H1 (cell line): ENCODE measurements at regions not wholly inside any gene's neighbourhood (a gene's known extent, or its start where the extent isn't known, plus 50 kb on each side); places are given as distances from the start of the nearest gene placed in this dataset.

ENCODE experiments used
- CTCF ChIA-PET: fragments of 300-600 bp; sonication (Branson Sonifier 250); formaldehyde crosslinking; loops from one replicate; lab custom pipeline; 2021; ENCODE audit not compliant: partially characterized antibody; lab: Charles Lee
- POLR2A ChIA-PET: fragments of 300-600 bp; sonication (Branson Sonifier 250); formaldehyde crosslinking; loops from one replicate; lab custom pipeline; 2021; ENCODE audit warnings: inconsistent platforms; ENCODE audit not compliant: partially characterized antibody; lab: Charles Lee
- DNase-seq, 2 experiments: peaks; one replicate each; pipeline versions ENCODE4 v3.0.0 to v3.0.0-alpha.2; 2010 to 2022; ENCODE audit warnings: low spot score in 2 of 2, low read depth in 1 of 2, mixed read lengths in 1 of 2
- FAIRE-seq: peaks from 2 replicates; lab custom pipeline; 2011; peaks lifted over from hg19 to GRCh38; lab: Jason Lieb, UNC
- H2AFZ ChIP-seq: 2 replicates; pipeline ENCODE4 v1.8.1; 2012; ENCODE audit warnings: low read length, inconsistent platforms
- H2AK5ac ChIP-seq: 2 replicates; pipeline ENCODE4 v1.6.1; 2013; ENCODE audit warnings: low read depth, low read length
- H2BK120ac ChIP-seq: replicated peaks from 2 replicates; pipeline ENCODE3; 2013; ENCODE audit warnings: low read depth, low read length, inconsistent platforms
- H2BK12ac ChIP-seq: 2 replicates; pipeline ENCODE4 v1.6.1; 2013; ENCODE audit warnings: low read depth, low read length
- H2BK15ac ChIP-seq: 2 replicates; pipeline ENCODE4 v1.6.1; 2013; ENCODE audit warnings: low read length
- H2BK20ac ChIP-seq: 2 replicates; pipeline ENCODE4 v1.6.1; 2013; ENCODE audit warnings: low read length
- H2BK5ac ChIP-seq: 2 replicates; pipeline ENCODE4 v1.6.1; 2013; ENCODE audit warnings: low read depth, low read length
- H3K14ac ChIP-seq: 2 replicates; pipeline ENCODE4 v1.6.1; 2013; ENCODE audit warnings: inconsistent platforms; ENCODE audit not compliant: insufficient read length
- H3K18ac ChIP-seq: 2 replicates; pipeline ENCODE4 v1.6.1; 2013; ENCODE audit warnings: low read length; ENCODE audit errors: extremely low read depth
- H3K23ac ChIP-seq: 2 replicates; pipeline ENCODE4 v1.6.1; 2013; ENCODE audit warnings: inconsistent platforms; ENCODE audit not compliant: insufficient read length
- H3K23me2 ChIP-seq: 2 replicates; pipeline ENCODE4 v1.6.1; 2013; ENCODE audit warnings: low read depth, low read length
- H3K27ac ChIP-seq: 2 replicates; pipeline ENCODE4 v1.6.1; 2011; ENCODE audit warnings: low read depth, low read length, inconsistent platforms
- H3K27me3 ChIP-seq, 4 experiments: replicated peaks in 1 of 4; 1 replicate in 1 of 4; 2 replicates in 3 of 4; pipeline versions ENCODE4 v1.6.1 to v1.8.1; 2011 to 2013; ENCODE audit warnings: low read length in 3 of 4, mild to moderate bottlenecking in 3 of 4, inconsistent platforms in 2 of 4, mixed read lengths in 2 of 4, moderate library complexity in 1 of 4; ENCODE audit not compliant: control insufficient read depth in 3 of 4, insufficient read depth in 3 of 4; ENCODE audit errors: extremely low read depth in 1 of 4
- H3K36me3 ChIP-seq, 4 experiments: 2 replicates each; pipeline versions ENCODE4 v1.6.1 to v1.8.1; 2011 to 2013; ENCODE audit warnings: mild to moderate bottlenecking in 4 of 4, low read length in 3 of 4, moderate library complexity in 2 of 4, control low read depth in 1 of 4, inconsistent platforms in 1 of 4; ENCODE audit not compliant: insufficient read depth in 4 of 4, control insufficient read depth in 2 of 4
- H3K4ac ChIP-seq: replicated peaks from 2 replicates; pipeline ENCODE3; 2013; ENCODE audit warnings: low read length, low read depth, mixed read lengths, inconsistent platforms; ENCODE audit not compliant: insufficient read length
- H3K4me1 ChIP-seq, 4 experiments: replicated peaks in 1 of 4; 1 replicate in 1 of 4; 2 replicates in 3 of 4; pipeline versions ENCODE4 v1.6.1 to v1.8.1; 2011 to 2013; ENCODE audit warnings: low read length in 3 of 4, inconsistent platforms in 2 of 4, mixed read lengths in 1 of 4; ENCODE audit not compliant: insufficient read depth in 4 of 4, control insufficient read depth in 3 of 4
- H3K4me2 ChIP-seq, 2 experiments: 2 replicates each; pipeline versions ENCODE4 v1.6.1 to v1.8.1; 2011 to 2013; ENCODE audit warnings: low read depth in 2 of 2, low read length in 2 of 2, control low read depth in 1 of 2, inconsistent platforms in 1 of 2, mild to moderate bottlenecking in 1 of 2; ENCODE audit not compliant: insufficient read depth in 1 of 2
- H3K4me3 ChIP-seq, 4 experiments: fragments of 200-600, 300-600 bp in 1 of 4; sonication (generic), shearing (Covaris generic), sonication (Bioruptor Twin) in 1 of 4; 2 replicates each; pipeline versions ENCODE4 v1.5.1 to v1.8.1; 2011 to 2016; ENCODE audit warnings: low read length in 4 of 4, low read depth in 3 of 4, control low read depth in 2 of 4, inconsistent platforms in 2 of 4, mild to moderate bottlenecking in 2 of 4, mixed read lengths in 1 of 4, moderate library complexity in 1 of 4; ENCODE audit not compliant: insufficient read depth in 2 of 4; ENCODE audit errors: extremely low read depth in 1 of 4
- H3K56ac ChIP-seq: replicated peaks from 2 replicates; pipeline ENCODE3; 2013; ENCODE audit warnings: low read depth, mild to moderate bottlenecking, mixed read lengths, low read length, inconsistent platforms; ENCODE audit not compliant: insufficient read length
- H3K79me1 ChIP-seq: 2 replicates; pipeline ENCODE4 v1.6.1; 2013; ENCODE audit warnings: low read depth, low read length, control low read depth
- H3K79me2 ChIP-seq, 2 experiments: 2 replicates each; pipeline versions ENCODE4 v1.6.1 to v1.8.1; 2012 to 2013; ENCODE audit warnings: low read length in 2 of 2, mild to moderate bottlenecking in 2 of 2, inconsistent platforms in 1 of 2; ENCODE audit not compliant: insufficient read depth in 2 of 2, control insufficient read depth in 1 of 2
- H3K9ac ChIP-seq, 4 experiments: replicated peaks in 1 of 4; 1 replicate in 1 of 4; 2 replicates in 3 of 4; pipeline versions ENCODE4 v1.6.1 to v1.8.1; 2011 to 2013; ENCODE audit warnings: low read depth in 3 of 4, low read length in 3 of 4, control low read depth in 2 of 4, mild to moderate bottlenecking in 2 of 4, moderate library complexity in 2 of 4, inconsistent platforms in 1 of 4; ENCODE audit errors: extremely low read depth in 1 of 4
- H3K9me3 ChIP-seq, 2 experiments: 2 replicates each; pipeline versions ENCODE4 v1.6.1 to v1.8.1; 2012 to 2013; ENCODE audit warnings: mild to moderate bottlenecking in 2 of 2, moderate library complexity in 2 of 2, control low read depth in 1 of 2, inconsistent platforms in 1 of 2, low read depth in 1 of 2, low read length in 1 of 2, mixed read lengths in 1 of 2; ENCODE audit not compliant: insufficient read depth in 2 of 2
- H4K20me1 ChIP-seq, 2 experiments: replicated peaks in 1 of 2; 2 replicates each; pipeline versions ENCODE3 to v1.8.1; 2011 to 2013; ENCODE audit warnings: inconsistent platforms in 2 of 2, low read length in 2 of 2, mild to moderate bottlenecking in 1 of 2; ENCODE audit not compliant: insufficient read depth in 2 of 2, control insufficient read depth in 1 of 2
- H4K5ac ChIP-seq: 2 replicates; pipeline ENCODE4 v1.6.1; 2013; ENCODE audit warnings: low read length, low read depth, mixed read lengths, inconsistent platforms; ENCODE audit not compliant: insufficient read length
- H4K8ac ChIP-seq: 2 replicates; pipeline ENCODE4 v1.8.0; 2013; ENCODE audit warnings: mild to moderate bottlenecking, moderate library complexity, low read length, inconsistent platforms; ENCODE audit not compliant: insufficient read depth; ENCODE audit errors: extremely low read depth
- H4K91ac ChIP-seq: replicated peaks from 2 replicates; pipeline ENCODE3; 2013; ENCODE audit warnings: low read length, mixed read lengths, inconsistent platforms; ENCODE audit not compliant: insufficient read length
- ATF3 ChIP-seq: IDR thresholded peaks from 2 replicates; pipeline ENCODE4 v1.6.1; 2011; ENCODE audit warnings: low read depth, mild to moderate bottlenecking, low read length; ENCODE audit not compliant: insufficient read depth
- CHD1 ChIP-seq: IDR thresholded peaks from 2 replicates; pipeline ENCODE4 v1.6.1; 2012; ENCODE audit warnings: low read depth, low read length, improper control_type of control experiment
- GTF2F1 ChIP-seq: IDR thresholded peaks from 2 replicates; pipeline ENCODE4 v1.6.1; 2012; ENCODE audit warnings: low read depth, low read length, improper control_type of control experiment, borderline replicate concordance
- JUN ChIP-seq: IDR thresholded peaks from 2 replicates; pipeline ENCODE4 v1.6.1; 2011; ENCODE audit warnings: low read depth, mild to moderate bottlenecking, improper control_type of control experiment, low read length
- KDM1A ChIP-seq: fragments of 200-600, 300-600 bp; sonication (generic); IDR thresholded peaks from 2 replicates; pipeline ENCODE4 v1.7.1; 2016; ENCODE audit warnings: mild to moderate bottlenecking, low read length, borderline replicate concordance
- KDM4A ChIP-seq: IDR thresholded peaks from one replicate; pipeline ENCODE4 v1.7.1; 2012; ENCODE audit warnings: low read depth, mild to moderate bottlenecking, moderate library complexity, low read length, inconsistent platforms; ENCODE audit not compliant: severe bottlenecking
- NANOG ChIP-seq: IDR thresholded peaks from 2 replicates; pipeline ENCODE4 v1.6.1; 2011; ENCODE audit warnings: low read length, low read depth, mild to moderate bottlenecking, inconsistent platforms; ENCODE audit not compliant: insufficient read depth, poor library complexity, severe bottlenecking
- PHF8 ChIP-seq: fragments of 200-600 bp; sonication (generic); conservative IDR thresholded peaks from 2 replicates; pipeline ENCODE4 v1.7.1; 2012; ENCODE audit warnings: low read depth, mild to moderate bottlenecking, inconsistent platforms, low read length, moderate library complexity
- POU5F1 ChIP-seq: IDR thresholded peaks from 2 replicates; pipeline ENCODE4 v1.6.1; 2011; ENCODE audit warnings: low read depth, mild to moderate bottlenecking, low read length, moderate library complexity
- TAF7 ChIP-seq: optimal IDR thresholded peaks from 2 replicates; pipeline ENCODE3; 2011; ENCODE audit warnings: low read depth, mild to moderate bottlenecking, inconsistent platforms, low read length, moderate library complexity, borderline replicate concordance
- WGBS, 2 experiments: shearing (Covaris generic) in 1 of 2; methylation state at CpG; one replicate each; pipeline versions ENCODE4 v1.1.6 to v1.1.7; 2013 to 2015; ENCODE audit warnings: low lambda C conversion rate in 2 of 2, mixed read lengths in 2 of 2, inconsistent platforms in 1 of 2, low coverage in 1 of 2, missing lambda C conversion rate in 1 of 2; ENCODE audit not compliant: insufficient replicate concordance in 2 of 2, insufficient coverage in 1 of 2, insufficient read length in 1 of 2; ENCODE audit errors: extremely low coverage in 1 of 2, missing lambda C conversion rate in 1 of 2; 5-methylcytosine and 5-hydroxymethylcytosine counted together

GRCh38 chr9:115401756-115402327, 283.9 kb upstream of the TNC start:
- Histone ChIP-seq H3K27ac (no peak overlapping the region), H3K79me1 (no peaks in the 10 kb centered on the region), H3K23me2 (no peaks in the 10 kb centered on the region), H2AFZ (no peak overlapping the region), H3K27me3 (no peaks in the 10 kb centered on the region), H2BK12ac (no peak overlapping the region), H3K4ac (no peak overlapping the region), H4K5ac (no peak overlapping the region), H3K4me3 (no peak overlapping the region), H4K20me1 (no peaks in the 10 kb centered on the region), H3K4me2 (no peak overlapping the region), H3K4me1 (peaks cover 0 to 6% (median 5%) of the 10 kb centered on the region in 4 experiments; a peak in 3 of 7 replicates), H2BK20ac (no peak overlapping the region), H3K56ac (no peak overlapping the region), H3K79me2 (no peaks in the 10 kb centered on the region), H3K18ac (no peak overlapping the region), H2AK5ac (no peak overlapping the region), H3K14ac (no peak overlapping the region), H2BK120ac (no peak overlapping the region), H3K23ac (no peak overlapping the region), H3K9ac (no peak overlapping the region), H4K91ac (no peak overlapping the region), H3K9me3 (no peaks in the 10 kb centered on the region), H4K8ac (no peak overlapping the region), H2BK15ac (no peak overlapping the region), H3K36me3 (no peaks in the 10 kb centered on the region), H2BK5ac (no peak overlapping the region)
- ChIA-PET CTCF (no interaction called here), POLR2A (interaction anchor here (0.8 to 1.0 kb wide), 2 partner anchors 9 to 65 kb away, joined by 3 to 4 read pairs; no protein-coding TSS in a partner anchor)
- 92% methylated on average over 3 of the region's 3 CpGs; no CpG with 5 or more reads in 1 of the 2 experiments for WGBS, 2 experiments
- FAIRE-seq, result no peak
- no peak for TF ChIP-seq KDM4A
- no peak for TF ChIP-seq NANOG
- TF ChIP-seq ATF3, result no peak
- TF ChIP-seq KDM1A, result no peak
- TF ChIP-seq PHF8, result no peak
- no peak for TF ChIP-seq GTF2F1
- no peak for TF ChIP-seq JUN
- TF ChIP-seq TAF7, result no peak
- no peak for TF ChIP-seq POU5F1
- no peak for TF ChIP-seq CHD1
- no peak for DNase-seq
